Stimulated activated CD8-positive, alpha-beta memory T cell treated with anti-CD3 and anti-CD28 coated beads, Interleukin-7, amount 100 ng/mL, for 4 hours (primary cell): ENCODE measurements at regions not wholly inside any gene's neighbourhood (a gene's known extent, or its start where the extent isn't known, plus 50 kb on each side); places are given as distances from the start of the nearest gene placed in this dataset.
"Not testable (repeated sequence)": the region's sequence is repeated elsewhere in the genome, so short reads cannot be mapped to it uniquely, and the experiment has no call there.

ENCODE experiments used
- DNase-seq, 2 donors: peaks; one replicate each; pipeline ENCODE4 v3.0.0-alpha.2; 2020; ENCODE audit warnings: low read depth in 2 of 2

DNA sequence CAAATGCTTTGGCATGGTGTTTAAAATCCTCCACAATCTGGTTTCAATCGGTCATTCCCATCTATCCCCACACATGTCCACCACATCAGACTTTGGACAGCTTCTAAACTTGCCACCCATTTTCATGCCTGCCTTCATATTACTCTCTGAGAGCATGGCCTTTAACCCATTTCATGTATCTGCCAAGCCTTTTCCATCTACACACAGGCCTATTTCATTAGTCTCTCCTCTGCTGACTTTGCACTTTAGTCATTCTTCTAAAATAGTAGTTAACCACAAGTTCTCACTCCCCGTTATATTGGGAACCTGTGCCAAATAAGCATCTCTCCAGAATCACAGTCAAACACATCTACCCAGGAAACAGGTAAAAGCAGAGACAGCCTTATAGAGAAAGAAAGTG lies 142.2 kb downstream of the MZT1 start:
- no peak for DNase-seq

DNA sequence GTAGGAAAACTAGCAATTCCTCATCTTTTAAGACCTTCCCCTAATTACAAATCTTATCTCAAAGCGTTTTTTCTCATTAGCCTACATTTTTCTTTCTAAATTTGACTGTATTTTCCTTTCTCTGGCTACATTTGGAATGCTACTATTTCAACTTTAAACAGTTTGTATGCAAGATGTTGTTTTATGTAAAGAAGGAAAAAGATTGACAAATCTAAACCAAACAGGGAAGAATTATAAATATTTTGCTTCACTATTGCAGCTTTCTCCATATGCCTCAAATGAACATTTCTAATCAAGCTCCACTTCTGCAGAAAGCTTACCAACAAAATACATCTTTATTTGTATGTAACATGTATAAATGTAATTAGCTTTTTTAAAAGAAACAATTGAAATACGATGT lies 156.2 kb downstream of the MZT1 start:
- DNase-seq: no peak

DNA sequence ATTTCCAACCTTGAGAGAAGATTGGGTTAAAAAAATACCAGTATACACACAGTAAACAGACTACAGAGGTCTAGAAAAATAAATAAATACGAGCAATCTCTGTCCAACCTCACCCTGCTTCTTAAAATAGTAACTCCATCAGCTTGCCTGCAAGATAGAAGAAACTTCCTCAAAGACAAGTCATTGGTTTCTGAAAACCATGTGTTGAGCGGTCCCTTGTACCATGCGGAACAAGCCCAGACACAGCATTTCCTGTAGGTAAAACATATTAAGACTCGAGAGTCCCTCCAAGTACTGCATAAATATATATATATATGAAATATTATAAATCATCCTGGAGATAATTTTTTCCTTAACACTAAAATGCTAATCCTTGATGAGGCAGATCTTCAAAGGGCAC lies 157.4 kb downstream of the MZT1 start:
- DNase-seq: no peak

GRCh38 chr13:72567566-72567965 lies 159.9 kb downstream of the MZT1 start:
- DNase-seq: no peak

DNA sequence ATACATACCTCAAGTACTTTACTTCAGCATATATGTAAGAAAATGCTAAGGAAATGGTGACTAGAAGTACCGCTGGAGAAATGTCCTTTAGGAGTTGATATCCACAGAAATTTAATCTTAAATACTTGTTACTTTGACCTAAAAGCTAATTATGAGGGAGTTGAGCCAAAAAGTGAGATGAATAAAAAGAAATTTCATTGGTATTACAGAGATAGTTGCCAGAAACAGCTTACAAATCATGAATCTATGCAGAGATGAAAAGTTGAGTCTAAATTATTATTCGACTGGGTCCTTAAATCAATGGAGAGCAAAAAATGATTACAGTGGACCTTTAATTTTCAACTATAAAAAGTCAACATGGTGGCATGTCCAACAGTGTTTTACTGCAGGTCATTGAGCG lies 160.9 kb downstream of the MZT1 start:
- DNase-seq: no peak

DNA sequence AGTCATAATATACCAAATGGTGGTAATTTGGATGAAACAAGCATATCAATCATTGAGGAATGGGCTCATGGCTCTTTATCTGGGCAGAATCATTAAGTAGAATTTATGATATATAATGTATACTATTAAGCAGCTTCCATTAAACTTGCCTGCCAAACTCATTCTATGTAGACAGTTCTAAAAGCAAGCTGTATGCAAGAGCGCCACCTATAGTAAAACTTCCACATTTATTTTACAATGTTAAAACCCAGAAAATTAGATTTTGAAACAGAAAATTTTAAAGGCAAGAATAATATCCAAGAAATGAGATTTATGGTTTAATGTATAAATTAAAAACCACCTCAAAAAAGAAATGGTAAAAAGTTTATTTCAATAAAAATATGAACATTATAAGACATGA lies 161.5 kb downstream of the MZT1 start:
- DNase-seq: no peak

GRCh38 chr13:72562686-72563085 lies 164.7 kb downstream of the MZT1 start:
- no peak for DNase-seq

GRCh38 chr13:72561791-72562190 lies 165.6 kb downstream of the MZT1 start:
- no peak for DNase-seq

GRCh38 chr13:72559716-72560115 lies 167.7 kb downstream of the MZT1 start:
- DNase-seq: no peak

DNA sequence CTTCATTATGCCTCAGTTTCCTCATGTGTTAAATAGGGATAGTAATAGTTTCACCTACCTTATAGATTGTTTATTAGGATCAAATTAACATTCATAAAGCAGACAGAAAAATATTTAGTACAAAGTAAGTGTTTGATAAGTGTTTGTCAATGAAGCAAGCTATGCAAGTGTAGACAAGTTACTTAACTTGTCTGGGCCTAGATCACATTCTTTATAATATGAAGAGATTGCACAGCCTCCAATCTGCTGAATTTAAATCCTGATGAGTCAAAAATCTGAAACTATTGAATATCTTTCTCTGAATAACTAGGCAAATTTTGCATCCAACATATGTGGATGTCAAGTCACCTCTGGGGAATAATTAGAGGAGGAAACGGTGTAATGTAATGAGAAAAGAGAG lies 170.5 kb downstream of the MZT1 start:
- no peak for DNase-seq

- no peak for DNase-seq
Observed at GRCh38 chr13:72555601-72556000, 171.8 kb downstream of the MZT1 start.

GRCh38 chr13:72552731-72553130 lies 174.7 kb downstream of the MZT1 start:
- DNase-seq: no peak

DNA sequence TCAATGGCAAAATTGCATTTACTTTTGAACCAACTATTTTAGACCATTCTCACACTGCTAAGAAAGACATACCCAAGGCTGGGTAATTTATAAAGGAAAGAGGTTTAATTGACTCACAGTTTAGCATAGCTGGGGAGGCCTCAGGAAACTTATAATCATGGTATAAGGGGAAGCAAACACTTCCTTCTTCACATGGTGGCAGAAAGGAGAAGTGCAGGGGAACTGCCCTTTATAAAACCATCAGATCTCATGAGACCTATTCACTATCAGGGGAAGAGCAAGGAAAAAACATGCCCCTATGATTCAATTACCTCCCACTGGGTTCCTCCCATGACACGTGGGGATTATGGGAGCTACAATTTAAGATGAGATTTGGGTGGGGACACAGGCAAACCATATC lies 181.5 kb downstream of the MZT1 start:
- not testable (repeated sequence) for DNase-seq

GRCh38 chr13:72545030-72545719 lies 182.3 kb downstream of the MZT1 start:
- DNase-seq: no peak

DNA sequence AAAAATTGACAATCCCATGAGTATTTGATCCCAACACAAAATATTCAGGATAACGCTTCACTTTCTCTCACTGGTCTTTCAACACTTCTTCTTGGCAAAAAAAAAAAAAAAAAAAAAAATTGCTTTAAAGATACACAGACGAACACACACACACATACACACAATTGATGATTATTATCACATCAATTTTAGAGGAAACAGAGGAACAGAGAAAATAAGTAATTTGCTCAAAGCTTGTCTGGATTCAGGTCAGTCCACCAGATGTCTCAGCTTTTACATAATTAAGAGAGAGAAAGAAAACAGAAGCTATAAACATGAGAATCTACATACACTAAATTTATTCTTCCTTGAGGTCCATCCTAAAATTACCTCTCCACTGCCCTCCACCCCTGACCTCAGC lies 183.4 kb downstream of the MZT1 start:
- DNase-seq: no peak

DNA sequence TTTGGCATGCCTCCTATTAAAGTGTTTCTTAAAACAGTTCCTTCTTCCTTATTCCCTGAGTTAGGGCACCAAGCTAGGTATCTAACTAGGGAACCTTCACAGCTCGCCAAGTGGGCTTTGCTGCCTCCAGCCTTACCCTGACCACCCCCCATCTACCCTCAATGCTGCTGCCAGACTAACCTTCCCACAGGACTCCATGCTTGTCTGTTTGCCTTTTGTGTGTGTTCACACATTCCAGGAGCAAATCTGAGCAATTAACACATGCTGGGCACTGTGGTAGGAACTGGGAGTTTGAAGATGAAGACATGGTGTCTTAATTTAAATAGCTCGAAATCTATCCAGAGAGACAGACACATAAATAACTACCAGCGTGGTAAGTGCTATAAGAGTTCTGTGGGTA lies 185.2 kb downstream of the MZT1 start:
- no peak for DNase-seq

- no peak for DNase-seq
Observed at GRCh38 chr13:72541674-72542073, 185.8 kb downstream of the MZT1 start.

GRCh38 chr13:72540881-72541280 lies 186.5 kb downstream of the MZT1 start:
- DNase-seq: no peak

DNA sequence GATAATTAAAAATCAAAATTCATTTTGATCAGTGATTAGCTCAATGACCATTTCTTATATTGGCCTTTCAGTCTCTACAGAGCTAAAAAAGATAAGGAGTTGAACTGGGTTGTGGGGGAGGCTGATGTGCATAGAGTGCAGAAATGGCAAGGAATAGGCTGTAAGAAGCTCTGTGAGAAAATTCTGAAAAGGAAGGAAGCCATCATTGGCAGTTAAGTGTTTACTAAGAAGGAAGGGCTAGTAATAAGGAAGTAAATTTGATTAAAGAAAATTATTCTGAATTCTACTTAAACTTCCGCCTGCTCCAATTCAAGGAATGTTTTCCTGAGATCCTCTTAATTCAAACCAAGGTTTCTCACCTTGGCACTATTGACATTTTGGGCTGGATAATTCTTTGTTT lies 187.5 kb downstream of the MZT1 start:
- DNase-seq: no peak

DNA sequence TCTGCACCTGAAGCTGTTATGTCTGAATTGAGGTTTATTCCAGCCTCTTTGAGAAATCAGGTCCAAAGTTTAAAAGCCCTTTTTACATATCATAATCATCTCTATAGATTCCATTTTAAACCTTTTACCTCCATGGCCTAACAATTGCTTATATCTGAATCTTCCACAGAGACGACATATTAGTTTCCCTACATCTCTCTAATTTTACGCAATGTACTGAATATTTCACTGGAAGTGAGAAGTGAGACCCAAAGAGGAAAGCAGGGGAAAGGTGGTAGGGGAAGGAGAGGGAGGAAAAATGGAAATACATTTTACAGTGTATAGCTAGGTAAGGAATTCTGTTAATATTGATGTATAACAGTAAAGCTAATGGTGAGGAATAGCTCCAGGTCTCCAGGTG lies 189.6 kb downstream of the MZT1 start:
- DNase-seq: no peak

- DNase-seq: no peak
Observed at GRCh38 chr13:72537395-72537780, 190.0 kb downstream of the MZT1 start.

DNA sequence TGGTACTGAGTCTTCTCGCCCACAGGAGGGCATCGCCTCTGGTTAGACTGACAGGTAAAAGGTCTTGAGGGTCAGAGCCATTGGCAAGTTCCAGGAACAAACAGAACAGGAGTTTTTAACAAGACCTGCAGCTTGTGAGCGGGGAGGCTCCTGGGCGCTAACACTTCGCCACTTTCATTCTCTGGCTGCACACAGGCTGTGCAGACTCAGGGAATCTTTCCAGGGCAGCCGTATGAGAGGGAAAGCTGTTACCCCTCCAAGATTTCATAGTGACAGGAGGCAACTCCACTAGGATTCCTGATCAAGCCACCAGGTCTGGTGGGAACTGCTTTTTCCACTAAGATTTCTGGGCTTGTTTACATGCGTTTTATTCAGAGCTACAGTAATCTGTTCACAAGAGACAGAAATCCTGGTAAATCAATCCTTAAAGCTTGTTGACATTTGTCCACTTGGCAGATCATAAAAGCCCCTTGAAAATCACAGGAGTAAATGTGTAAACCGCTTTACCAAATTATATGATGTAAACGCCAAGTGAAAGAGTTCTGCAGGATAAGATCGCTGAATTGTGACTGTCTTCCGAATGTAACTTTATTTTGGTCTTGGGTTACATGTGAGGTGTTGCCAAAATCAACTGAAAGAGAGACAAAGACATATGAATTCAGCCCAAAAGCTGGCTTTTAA lies 190.6 kb downstream of the MZT1 start:
- no peak for DNase-seq

DNA sequence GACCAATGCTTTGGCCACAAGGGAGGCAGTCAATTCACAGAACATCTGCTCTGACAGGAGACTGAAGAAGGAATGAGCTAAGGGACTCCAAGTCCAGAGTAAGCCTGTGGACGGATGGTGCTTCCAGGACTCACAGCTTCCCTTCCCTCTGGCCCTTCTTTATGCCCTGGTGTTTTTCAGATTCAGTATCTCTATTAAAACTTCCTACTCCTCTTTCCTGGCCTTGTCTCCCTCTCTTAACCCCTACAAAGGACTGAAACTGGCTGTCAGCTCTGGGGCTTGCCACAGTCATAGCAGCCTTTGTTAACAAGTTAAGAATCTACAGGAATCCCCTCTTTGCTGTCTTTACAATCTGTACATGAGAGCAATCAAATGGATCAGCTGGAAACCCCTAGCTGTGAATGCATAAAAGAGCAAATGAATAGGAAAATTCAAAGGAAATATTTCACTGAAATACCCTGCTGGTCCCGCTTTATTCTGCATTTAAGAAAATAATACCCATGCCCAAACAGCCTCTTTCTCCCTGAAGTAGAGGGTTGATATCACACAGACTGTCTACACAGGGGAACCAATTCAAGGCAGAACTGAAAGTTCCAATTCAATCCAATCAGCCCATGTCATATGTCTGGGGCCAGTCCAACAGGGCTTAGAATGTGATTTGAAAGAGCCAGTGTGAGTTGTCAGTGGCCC lies 192.3 kb downstream of the MZT1 start:
- no peak for DNase-seq
